ENCODE measurements at regions not wholly inside any gene's neighbourhood (a gene's known extent, or its start where the extent isn't known, plus 50 kb on each side); places are given as distances from the start of the nearest gene placed in this dataset.
"Not testable (repeated sequence)": the region's sequence is repeated elsewhere in the genome, so short reads cannot be mapped to it uniquely, and the experiment has no call there.

- Histone ChIP-seq H3K27me3 (ENCODE audit: insufficient read depth, low read length) (no peaks in the 10 kb centered on the region), H3K9ac (ENCODE audit: low read length) (no peak overlapping the region), H3K4me3 (ENCODE audit: low read depth, low read length, poor library complexity, severe bottlenecking) (no peak overlapping the region), H4K20me1 (ENCODE audit: insufficient read depth, low read length) (no peaks in the 10 kb centered on the region), H3K36me3 (ENCODE audit: insufficient read depth, low read length) (no peaks in the 10 kb centered on the region), H3K4me2 (ENCODE audit: low read length) (no peak overlapping the region), H3K79me2 (ENCODE audit: insufficient read depth, low read length) (no peaks in the 10 kb centered on the region), H3K9me2 (ENCODE audit: low read depth, low read length) (no peaks in the 10 kb centered on the region), H3K27ac (ENCODE audit: low read depth, low read length, poor library complexity, severe bottlenecking) (no peak overlapping the region), H3K4me1 (ENCODE audit: insufficient read depth, low read length, severe bottlenecking) (no peaks in the 10 kb centered on the region), H3F3A (ENCODE audit: insufficient read depth, low read length) (no peaks in the 10 kb centered on the region), H2AFZ (ENCODE audit: low read length) (no peak overlapping the region), H3K9me3 (ENCODE audit: low read length) (no peaks in the 10 kb centered on the region)
- no peak for TF ChIP-seq CTCF (IDR thresholded peaks at IDR 0.05; ENCODE audit: low read length)
- no peak for TF ChIP-seq EZH2 (IDR thresholded peaks at IDR 0.05; ENCODE audit: borderline replicate concordance, low read length)
Observed at GRCh38 chr14:81618695-81619094, 85.0 kb upstream of the SEL1L start.

- Histone ChIP-seq H3K4me1 (ENCODE audit: insufficient read depth, low read length, severe bottlenecking) (no peaks in the 10 kb centered on the region), H3K9ac (ENCODE audit: low read length) (no peak overlapping the region), H3K9me3 (ENCODE audit: low read length) (no peaks in the 10 kb centered on the region), H3K36me3 (ENCODE audit: insufficient read depth, low read length) (no peaks in the 10 kb centered on the region), H2AFZ (ENCODE audit: low read length) (no peak overlapping the region), H3K4me2 (ENCODE audit: low read length) (no peak overlapping the region), H3F3A (ENCODE audit: insufficient read depth, low read length) (no peaks in the 10 kb centered on the region), H3K27me3 (ENCODE audit: insufficient read depth, low read length) (no peaks in the 10 kb centered on the region), H3K79me2 (ENCODE audit: insufficient read depth, low read length) (no peaks in the 10 kb centered on the region), H3K9me2 (ENCODE audit: low read depth, low read length) (no peaks in the 10 kb centered on the region), H3K4me3 (ENCODE audit: low read depth, low read length, poor library complexity, severe bottlenecking) (no peak overlapping the region), H4K20me1 (ENCODE audit: insufficient read depth, low read length) (no peaks in the 10 kb centered on the region), H3K27ac (ENCODE audit: low read depth, low read length, poor library complexity, severe bottlenecking) (no peak overlapping the region)
- no peak for TF ChIP-seq EZH2 (IDR thresholded peaks at IDR 0.05; ENCODE audit: borderline replicate concordance, low read length)
- TF ChIP-seq CTCF (IDR thresholded peaks at IDR 0.05; ENCODE audit: low read length): no peak
Observed at GRCh38 chr14:81619816-81620215, 86.2 kb upstream of the SEL1L start.

- H3K9me2 ChIP-seq (ENCODE audit: low read depth, low read length); H3K4me3 ChIP-seq (ENCODE audit: low read depth, low read length, poor library complexity, severe bottlenecking); H3K9ac ChIP-seq (ENCODE audit: low read length); H3K4me1 ChIP-seq (ENCODE audit: insufficient read depth, low read length, severe bottlenecking); H3K9me3 ChIP-seq (ENCODE audit: low read length); H3F3A ChIP-seq (ENCODE audit: insufficient read depth, low read length); H4K20me1 ChIP-seq (ENCODE audit: insufficient read depth, low read length); H3K79me2 ChIP-seq (ENCODE audit: insufficient read depth, low read length); H3K4me2 ChIP-seq (ENCODE audit: low read length); H3K27ac ChIP-seq (ENCODE audit: low read depth, low read length, poor library complexity, severe bottlenecking); H3K27me3 ChIP-seq (ENCODE audit: insufficient read depth, low read length); H3K36me3 ChIP-seq (ENCODE audit: insufficient read depth, low read length); H2AFZ ChIP-seq (ENCODE audit: low read length): not testable (repeated sequence)
Observed at GRCh38 chr14:81623771-81624396, 90.2 kb upstream of the SEL1L start.

DNA sequence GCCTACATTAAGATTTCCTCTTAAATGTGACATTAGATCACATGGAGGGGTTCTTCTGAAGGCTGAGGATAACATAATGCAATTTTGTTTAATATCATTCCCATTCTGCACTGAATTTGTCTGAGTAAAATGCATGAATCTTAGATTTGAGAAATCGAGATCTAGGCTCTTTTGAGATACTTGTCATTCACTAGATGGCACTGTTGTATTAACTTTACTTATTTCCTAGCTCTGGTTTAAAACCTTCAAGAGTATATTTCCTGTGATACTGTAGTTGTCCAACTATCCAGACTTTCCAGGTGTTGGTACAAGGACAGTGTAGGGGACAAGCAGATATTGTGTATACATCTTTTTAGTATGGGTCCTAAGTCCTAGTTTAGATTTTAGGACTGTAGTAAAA is 91.7 kb upstream of the SEL1L start:
- TF ChIP-seq CTCF (IDR thresholded peaks at IDR 0.05; ENCODE audit: low read length) (peak; percentile 54; the same call in 1 of the 2 replicates), EZH2 (IDR thresholded peaks at IDR 0.05; ENCODE audit: borderline replicate concordance, low read length) (no peak)
- Histone ChIP-seq H3K9ac (ENCODE audit: low read length) (no peak overlapping the region), H3K4me1 (ENCODE audit: insufficient read depth, low read length, severe bottlenecking) (no peaks in the 10 kb centered on the region), H3K27ac (ENCODE audit: low read depth, low read length, poor library complexity, severe bottlenecking) (no peak overlapping the region), H3K27me3 (ENCODE audit: insufficient read depth, low read length) (no peaks in the 10 kb centered on the region), H3F3A (ENCODE audit: insufficient read depth, low read length) (no peaks in the 10 kb centered on the region), H2AFZ (ENCODE audit: low read length) (no peak overlapping the region), H4K20me1 (ENCODE audit: insufficient read depth, low read length) (no peaks in the 10 kb centered on the region), H3K4me2 (ENCODE audit: low read length) (no peak overlapping the region), H3K79me2 (ENCODE audit: insufficient read depth, low read length) (no peaks in the 10 kb centered on the region), H3K9me2 (ENCODE audit: low read depth, low read length) (no peaks in the 10 kb centered on the region), H3K36me3 (ENCODE audit: insufficient read depth, low read length) (no peaks in the 10 kb centered on the region), H3K9me3 (ENCODE audit: low read length) (no peaks in the 10 kb centered on the region), H3K4me3 (ENCODE audit: low read depth, low read length, poor library complexity, severe bottlenecking) (no peak overlapping the region)
